HUES6 (cell line): ENCODE measurements at regions not wholly inside any gene's neighbourhood (a gene's known extent, or its start where the extent isn't known, plus 50 kb on each side); places are given as distances from the start of the nearest gene placed in this dataset.

Experiments used
- H3K27ac ChIP-seq: 2 replicates; pipeline ENCODE4 v1.7.0; 2013; ENCODE audit warnings: low read depth, mild to moderate bottlenecking, low read length, inconsistent platforms
- H3K27me3 ChIP-seq: 2 replicates; pipeline ENCODE4 v1.6.1; 2013; ENCODE audit warnings: low read length; ENCODE audit not compliant: control insufficient read depth, insufficient read depth
- H3K36me3 ChIP-seq: 2 replicates; pipeline ENCODE4 v1.6.1; 2013; ENCODE audit warnings: low read length; ENCODE audit not compliant: control insufficient read depth, insufficient read depth
- H3K4me1 ChIP-seq: 2 replicates; pipeline ENCODE4 v1.6.1; 2013; ENCODE audit warnings: low read length; ENCODE audit not compliant: control insufficient read depth, insufficient read depth
- H3K4me3 ChIP-seq: 2 replicates; pipeline ENCODE4 v1.5.1; 2013; ENCODE audit warnings: low read depth, low read length
- H3K9ac ChIP-seq: one replicate; pipeline ENCODE4 v1.6.1; 2013; ENCODE audit warnings: mild to moderate bottlenecking, low read length
- H3K9me3 ChIP-seq: 2 replicates; pipeline ENCODE4 v1.6.1; 2013; ENCODE audit warnings: low read depth, low read length; ENCODE audit not compliant: control insufficient read depth, insufficient read depth

DNA sequence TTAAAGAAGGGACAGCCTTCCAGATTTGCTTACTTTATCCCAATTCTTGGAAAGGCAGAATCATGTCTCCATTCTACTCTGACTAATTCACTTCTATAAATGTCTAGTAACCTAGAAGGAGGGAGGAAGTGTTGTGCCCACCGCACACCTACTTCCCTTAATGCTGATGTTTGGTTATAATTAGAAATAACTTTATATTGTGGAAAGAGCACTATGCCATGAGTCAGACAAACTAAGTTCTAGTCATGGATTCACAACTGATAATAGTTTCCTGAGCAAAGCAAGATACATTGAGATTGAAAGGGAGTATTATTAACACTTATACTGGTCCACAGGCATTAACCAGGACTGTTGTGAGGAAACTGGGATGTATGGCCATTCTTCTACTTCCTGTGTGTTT, 345.9 kb upstream of the RPS23 start:
- Histone ChIP-seq H3K27me3 (no peaks in the 10 kb centered on the region), H3K9ac (no peak overlapping the region), H3K4me3 (no peak overlapping the region), H3K36me3 (no peaks in the 10 kb centered on the region), H3K27ac (no peak overlapping the region), H3K9me3 (peaks cover 9% of the 10 kb centered on the region; the same call in 1 of the 2 replicates), H3K4me1 (no peaks in the 10 kb centered on the region)

GRCh38 chr5:82622711-82623514, 344.8 kb upstream of the RPS23 start:
- H3K9ac ChIP-seq = no peak overlapping the region
- no peaks in the 10 kb centered on the region for H3K27me3 ChIP-seq
- H3K27ac ChIP-seq = no peak overlapping the region
- H3K9me3 ChIP-seq = peaks cover 6% of the 10 kb centered on the region; the same call in 1 of the 2 replicates
- no peaks in the 10 kb centered on the region for H3K36me3 ChIP-seq
- H3K4me1 ChIP-seq = no peaks in the 10 kb centered on the region
- no peak overlapping the region for H3K4me3 ChIP-seq

DNA sequence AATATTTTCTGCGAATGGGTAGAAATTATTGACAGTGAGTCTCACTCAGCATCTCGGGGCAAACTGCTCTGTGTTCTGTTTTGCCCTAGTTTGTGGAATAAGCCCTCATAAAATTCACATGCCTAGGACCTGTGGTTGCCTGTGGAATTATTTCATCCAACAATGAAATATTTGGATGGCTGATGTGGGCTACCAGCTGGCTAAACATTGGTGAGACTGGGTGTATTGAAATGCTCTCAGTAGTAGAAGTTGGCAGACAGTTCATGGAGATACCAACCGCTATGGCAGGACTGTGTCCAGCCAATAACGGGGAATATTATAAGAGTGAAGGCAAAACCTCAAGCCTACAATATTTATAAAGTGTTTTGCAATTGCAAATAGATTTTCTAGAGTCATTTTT, 344.1 kb upstream of the RPS23 start:
- Histone ChIP-seq H3K4me3 (no peak overlapping the region), H3K9me3 (peaks cover 6% of the 10 kb centered on the region; the same call in 1 of the 2 replicates), H3K9ac (no peak overlapping the region)

DNA sequence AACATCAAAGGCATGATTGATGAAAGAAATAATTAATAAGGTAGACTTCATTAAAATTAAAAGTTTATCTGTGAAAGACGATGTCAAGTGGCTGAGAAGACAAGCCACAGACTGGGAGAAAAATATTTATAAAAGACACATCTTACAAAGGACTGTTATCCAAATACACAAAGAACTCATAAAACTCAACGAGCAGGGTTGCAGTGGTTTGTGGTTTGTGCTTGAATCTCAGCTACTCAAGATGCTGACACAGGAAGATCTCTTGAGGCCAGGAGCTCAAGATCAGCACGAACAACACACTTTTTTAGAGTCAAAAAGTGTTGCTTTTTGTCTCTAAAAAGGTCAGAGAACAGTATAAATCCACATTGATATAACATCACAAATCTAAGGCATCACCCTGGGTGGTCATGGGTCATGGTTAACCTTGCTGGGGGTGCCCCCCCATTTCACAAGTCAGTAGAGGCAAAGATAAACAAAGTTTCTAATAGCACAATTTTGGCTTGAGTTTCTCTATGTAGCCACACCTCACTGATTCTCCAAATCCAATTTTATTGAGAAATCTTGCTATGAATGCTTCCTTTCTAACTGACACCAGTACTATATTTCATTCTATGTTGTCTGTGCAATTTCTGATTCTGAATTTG, 342.9 kb upstream of the RPS23 start:
- Histone ChIP-seq H3K27ac (no peak overlapping the region), H3K9me3 (no peaks in the 10 kb centered on the region), H3K4me1 (no peaks in the 10 kb centered on the region), H3K36me3 (no peaks in the 10 kb centered on the region), H3K27me3 (no peaks in the 10 kb centered on the region), H3K9ac (no peak overlapping the region), H3K4me3 (no peak overlapping the region)

More for the DNA sequence above, 344.1 kb upstream of the RPS23 start:
- Histone ChIP-seq H3K27ac (no peak overlapping the region), H3K36me3 (no peaks in the 10 kb centered on the region), H3K4me1 (no peaks in the 10 kb centered on the region), H3K27me3 (no peaks in the 10 kb centered on the region)

GRCh38 chr5:82619097-82619496, 340.9 kb upstream of the RPS23 start:
- no peaks in the 10 kb centered on the region for H3K4me1 ChIP-seq
- no peaks in the 10 kb centered on the region for H3K36me3 ChIP-seq
- H3K27me3 ChIP-seq = no peaks in the 10 kb centered on the region
- no peak overlapping the region for H3K4me3 ChIP-seq
- H3K9ac ChIP-seq = no peak overlapping the region
- H3K27ac ChIP-seq = no peak overlapping the region
- no peaks in the 10 kb centered on the region for H3K9me3 ChIP-seq

- Histone ChIP-seq H3K27ac (no peak overlapping the region), H3K4me3 (no peak overlapping the region), H3K27me3 (no peaks in the 10 kb centered on the region), H3K9ac (no peak overlapping the region), H3K36me3 (no peaks in the 10 kb centered on the region), H3K4me1 (no peaks in the 10 kb centered on the region), H3K9me3 (no peaks in the 10 kb centered on the region)
Observed at GRCh38 chr5:82614706-82615105, 336.6 kb upstream of the RPS23 start.

DNA sequence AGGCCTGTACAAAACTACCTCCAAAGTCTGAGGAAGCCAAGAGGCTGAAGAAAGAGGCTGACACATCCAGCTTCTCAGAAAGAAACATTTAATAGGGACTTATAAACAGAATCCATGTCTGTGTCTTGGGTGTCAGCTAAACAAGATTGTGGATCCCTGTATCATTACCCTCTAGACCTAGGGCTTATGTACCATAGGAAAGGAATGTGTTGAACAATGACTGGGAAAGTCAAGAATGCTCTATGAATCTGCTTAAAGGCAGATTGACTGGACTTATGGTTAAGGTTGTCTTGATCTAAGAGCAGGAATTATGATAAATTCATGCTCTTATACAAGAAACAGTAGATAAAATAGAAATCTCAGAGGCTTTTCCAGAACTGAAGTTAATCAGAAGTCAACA, 335.7 kb upstream of the RPS23 start:
- H3K4me1 ChIP-seq = no peaks in the 10 kb centered on the region
- H3K27me3 ChIP-seq = no peaks in the 10 kb centered on the region
- no peak overlapping the region for H3K27ac ChIP-seq
- no peaks in the 10 kb centered on the region for H3K36me3 ChIP-seq
- H3K4me3 ChIP-seq = no peak overlapping the region
- no peaks in the 10 kb centered on the region for H3K9me3 ChIP-seq
- no peak overlapping the region for H3K9ac ChIP-seq

- Histone ChIP-seq H3K27me3 (no peaks in the 10 kb centered on the region), H3K4me1 (no peaks in the 10 kb centered on the region), H3K4me3 (no peak overlapping the region), H3K27ac (no peak overlapping the region), H3K9ac (no peak overlapping the region), H3K36me3 (no peaks in the 10 kb centered on the region), H3K9me3 (no peaks in the 10 kb centered on the region)
Observed at GRCh38 chr5:82610686-82611085, 332.5 kb upstream of the RPS23 start.

DNA sequence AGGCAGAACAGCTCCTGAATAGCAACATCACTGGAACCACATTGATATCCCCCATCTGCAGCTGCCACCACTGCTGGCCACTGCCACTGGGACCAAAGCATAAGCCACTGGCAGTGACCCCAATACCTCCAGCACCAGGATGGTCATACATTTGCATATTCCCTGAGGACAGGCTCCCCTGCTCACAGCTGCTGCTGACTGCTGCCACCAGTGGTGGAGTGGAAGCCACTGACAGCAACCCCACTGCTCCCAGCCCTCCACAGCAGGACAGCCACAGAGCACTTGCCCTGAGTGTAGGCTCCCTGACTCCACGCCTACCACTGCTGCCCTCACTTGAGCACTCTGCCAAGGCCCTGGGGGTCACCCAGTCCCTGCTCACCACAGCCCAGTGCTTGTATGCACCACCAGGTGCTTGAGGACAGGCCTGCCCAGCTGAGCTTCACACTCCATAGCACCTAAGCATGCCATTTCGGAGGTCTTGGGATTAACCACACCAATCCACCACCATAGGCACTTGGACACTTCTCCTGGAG, 327.4 kb upstream of the RPS23 start:
- Histone ChIP-seq H3K9ac (no peak overlapping the region), H3K4me1 (no peaks in the 10 kb centered on the region), H3K4me3 (no peak overlapping the region), H3K27ac (no peak overlapping the region), H3K27me3 (no peaks in the 10 kb centered on the region), H3K36me3 (no peaks in the 10 kb centered on the region), H3K9me3 (no peaks in the 10 kb centered on the region)

- H3K9ac ChIP-seq = no peak overlapping the region
Observed at GRCh38 chr5:82603033-82603987, 325.2 kb upstream of the RPS23 start.

More at GRCh38 chr5:82603033-82603987, 325.2 kb upstream of the RPS23 start:
- Histone ChIP-seq H3K27me3 (no peaks in the 10 kb centered on the region), H3K4me1 (no peaks in the 10 kb centered on the region), H3K27ac (no peak overlapping the region), H3K4me3 (no peak overlapping the region), H3K36me3 (no peaks in the 10 kb centered on the region), H3K9me3 (no peaks in the 10 kb centered on the region)
